ENCODE measurements at regions not wholly inside any gene's neighbourhood (a gene's known extent, or its start where the extent isn't known, plus 50 kb on each side); places are given as distances from the start of the nearest gene placed in this dataset.

DNA sequence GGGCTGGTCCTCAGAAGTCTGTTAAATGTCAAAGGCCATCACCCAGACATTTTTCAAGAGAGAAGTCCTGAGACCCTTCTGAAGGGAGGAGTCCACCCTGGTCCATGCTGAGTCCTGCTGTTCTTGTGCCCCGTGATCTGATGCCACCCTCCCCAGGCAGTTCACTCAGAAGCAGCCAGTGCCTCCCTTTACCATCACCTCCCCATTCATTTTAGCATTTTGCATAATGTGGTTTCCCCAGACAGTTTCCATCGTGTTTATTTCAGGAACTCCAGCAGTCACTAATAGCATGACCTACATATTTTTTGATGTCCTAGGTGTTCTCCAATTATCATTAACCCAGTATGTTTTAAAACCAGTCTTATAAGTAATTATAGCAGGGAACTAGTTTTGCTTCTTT lies 353.0 kb upstream of the CDH5 start:
- TF ChIP-seq, protein P1, sequence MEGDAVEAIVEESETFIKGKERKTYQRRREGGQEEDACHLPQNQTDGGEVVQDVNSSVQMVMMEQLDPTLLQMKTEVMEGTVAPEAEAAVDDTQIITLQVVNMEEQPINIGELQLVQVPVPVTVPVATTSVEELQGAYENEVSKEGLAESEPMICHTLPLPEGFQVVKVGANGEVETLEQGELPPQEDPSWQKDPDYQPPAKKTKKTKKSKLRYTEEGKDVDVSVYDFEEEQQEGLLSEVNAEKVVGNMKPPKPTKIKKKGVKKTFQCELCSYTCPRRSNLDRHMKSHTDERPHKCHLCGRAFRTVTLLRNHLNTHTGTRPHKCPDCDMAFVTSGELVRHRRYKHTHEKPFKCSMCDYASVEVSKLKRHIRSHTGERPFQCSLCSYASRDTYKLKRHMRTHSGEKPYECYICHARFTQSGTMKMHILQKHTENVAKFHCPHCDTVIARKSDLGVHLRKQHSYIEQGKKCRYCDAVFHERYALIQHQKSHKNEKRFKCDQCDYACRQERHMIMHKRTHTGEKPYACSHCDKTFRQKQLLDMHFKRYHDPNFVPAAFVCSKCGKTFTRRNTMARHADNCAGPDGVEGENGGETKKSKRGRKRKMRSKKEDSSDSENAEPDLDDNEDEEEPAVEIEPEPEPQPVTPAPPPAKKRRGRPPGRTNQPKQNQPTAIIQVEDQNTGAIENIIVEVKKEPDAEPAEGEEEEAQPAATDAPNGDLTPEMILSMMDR (conservative IDR thresholded peaks at IDR 0.05; ENCODE audit: low read length) = no peak
- TF ChIP-seq EZH2phosphoT487 (IDR thresholded peaks at IDR 0.05; ENCODE audit: borderline replicate concordance, low read depth, low read length) = no peak
